ENCODE measurements at regions not wholly inside any gene's neighbourhood (a gene's known extent, or its start where the extent isn't known, plus 50 kb on each side); places are given as distances from the start of the nearest gene placed in this dataset.

DNA sequence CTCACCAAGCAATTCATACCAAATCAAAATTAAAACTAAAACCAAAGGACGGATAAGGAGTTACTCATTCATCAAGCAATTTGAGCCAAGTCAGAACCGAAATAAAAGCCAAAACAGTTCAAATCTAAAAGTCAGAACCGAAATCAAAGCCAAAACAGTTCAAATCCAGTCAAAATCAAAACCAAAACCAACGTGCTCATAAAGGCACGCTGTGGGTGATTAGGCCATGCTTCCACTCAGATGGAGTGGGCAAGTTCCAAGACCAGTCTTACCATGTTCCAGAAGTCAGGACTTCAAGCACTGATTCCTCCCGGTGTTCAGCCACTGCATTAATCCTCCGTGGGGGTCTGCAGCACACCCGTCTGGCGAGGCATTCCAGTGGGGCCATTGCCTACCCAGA lies 409.3 kb downstream of the TGFB2 start:
- ChIA-PET RAD21 (ENCODE audit: unreplicated experiment) (no interaction called here), POLR2A (no interaction called here), SMC1A (ENCODE audit: uncharacterized antibody, unreplicated experiment) (no interaction called here), CTCF (interaction anchor here (0.6 kb wide), 1 partner anchor 629 kb away, joined by 3 read pairs; no protein-coding TSS in a partner anchor)
- Histone ChIP-seq H3K9ac (ENCODE audit: control insufficient read depth, insufficient read depth, low read length) (no peak overlapping the region), H3K27me3 (replicated peaks in 1 of 2; ENCODE audit: control insufficient read depth in 2 of 2, insufficient read depth in 2 of 2, low read length in 1 of 2) (no peaks in the 10 kb centered on the region), H3K4me1 (ENCODE audit: control insufficient read depth, insufficient read depth, low read length) (no peaks in the 10 kb centered on the region), H4K20me1 (ENCODE audit: control insufficient read depth, insufficient read depth) (no peaks in the 10 kb centered on the region), H3K4me3 (no peak overlapping the region), H3K4me2 (ENCODE audit: control insufficient read depth, insufficient read depth) (no peak overlapping the region), H3K36me3 (ENCODE audit: control insufficient read depth in 2 of 2, insufficient read depth in 2 of 2, low read length in 1 of 2) (no peaks in the 10 kb centered on the region), H3K9me3 (replicated peaks; ENCODE audit: control insufficient read depth, insufficient read depth, low read length) (no peaks in the 10 kb centered on the region), H3K79me2 (ENCODE audit: control insufficient read depth, insufficient read depth, low read length) (no peaks in the 10 kb centered on the region), H2AFZ (ENCODE audit: control insufficient read depth, low read depth, low read length) (no peak overlapping the region), H3K27ac (ENCODE audit: control insufficient read depth, insufficient read depth) (no peak overlapping the region)
- 26% methylated on average over 9 of the region's 9 CpGs for WGBS (ENCODE audit: insufficient coverage, insufficient replicate concordance, low lambda C conversion rate, missing lambda C conversion rate)
- DNase-seq (ENCODE audit: low read depth, low spot score) (no peak), ATAC-seq (no peak), FAIRE-seq (no peak)
- in situ Hi-C loops (cut with MboI) (no loop called here), intact Hi-C loops (cut with micrococcal nuclease; ENCODE audit: unreplicated experiment) (no loop called here)
- no TSS peak for BruUV-seq (replicated peaks)
- no peak for TF ChIP-seq JUNB (IDR thresholded peaks at IDR 0.05)
- TF ChIP-seq, protein P1, sequence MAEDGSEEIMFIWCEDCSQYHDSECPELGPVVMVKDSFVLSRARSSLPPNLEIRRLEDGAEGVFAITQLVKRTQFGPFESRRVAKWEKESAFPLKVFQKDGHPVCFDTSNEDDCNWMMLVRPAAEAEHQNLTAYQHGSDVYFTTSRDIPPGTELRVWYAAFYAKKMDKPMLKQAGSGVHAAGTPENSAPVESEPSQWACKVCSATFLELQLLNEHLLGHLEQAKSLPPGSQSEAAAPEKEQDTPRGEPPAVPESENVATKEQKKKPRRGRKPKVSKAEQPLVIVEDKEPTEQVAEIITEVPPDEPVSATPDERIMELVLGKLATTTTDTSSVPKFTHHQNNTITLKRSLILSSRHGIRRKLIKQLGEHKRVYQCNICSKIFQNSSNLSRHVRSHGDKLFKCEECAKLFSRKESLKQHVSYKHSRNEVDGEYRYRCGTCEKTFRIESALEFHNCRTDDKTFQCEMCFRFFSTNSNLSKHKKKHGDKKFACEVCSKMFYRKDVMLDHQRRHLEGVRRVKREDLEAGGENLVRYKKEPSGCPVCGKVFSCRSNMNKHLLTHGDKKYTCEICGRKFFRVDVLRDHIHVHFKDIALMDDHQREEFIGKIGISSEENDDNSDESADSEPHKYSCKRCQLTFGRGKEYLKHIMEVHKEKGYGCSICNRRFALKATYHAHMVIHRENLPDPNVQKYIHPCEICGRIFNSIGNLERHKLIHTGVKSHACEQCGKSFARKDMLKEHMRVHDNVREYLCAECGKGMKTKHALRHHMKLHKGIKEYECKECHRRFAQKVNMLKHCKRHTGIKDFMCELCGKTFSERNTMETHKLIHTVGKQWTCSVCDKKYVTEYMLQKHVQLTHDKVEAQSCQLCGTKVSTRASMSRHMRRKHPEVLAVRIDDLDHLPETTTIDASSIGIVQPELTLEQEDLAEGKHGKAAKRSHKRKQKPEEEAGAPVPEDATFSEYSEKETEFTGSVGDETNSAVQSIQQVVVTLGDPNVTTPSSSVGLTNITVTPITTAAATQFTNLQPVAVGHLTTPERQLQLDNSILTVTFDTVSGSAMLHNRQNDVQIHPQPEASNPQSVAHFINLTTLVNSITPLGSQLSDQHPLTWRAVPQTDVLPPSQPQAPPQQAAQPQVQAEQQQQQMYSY (CRISPR knock-in tag; IDR thresholded peaks at IDR 0.05), result no peak
- TF ChIP-seq NFYA (IDR thresholded peaks at IDR 0.05; ENCODE audit: borderline replicate concordance, low read depth, low read length), result no peak
- TF ChIP-seq ASH2L (IDR thresholded peaks at IDR 0.05; ENCODE audit: borderline replicate concordance, low read depth), result no peak
- TF ChIP-seq, protein P2, sequence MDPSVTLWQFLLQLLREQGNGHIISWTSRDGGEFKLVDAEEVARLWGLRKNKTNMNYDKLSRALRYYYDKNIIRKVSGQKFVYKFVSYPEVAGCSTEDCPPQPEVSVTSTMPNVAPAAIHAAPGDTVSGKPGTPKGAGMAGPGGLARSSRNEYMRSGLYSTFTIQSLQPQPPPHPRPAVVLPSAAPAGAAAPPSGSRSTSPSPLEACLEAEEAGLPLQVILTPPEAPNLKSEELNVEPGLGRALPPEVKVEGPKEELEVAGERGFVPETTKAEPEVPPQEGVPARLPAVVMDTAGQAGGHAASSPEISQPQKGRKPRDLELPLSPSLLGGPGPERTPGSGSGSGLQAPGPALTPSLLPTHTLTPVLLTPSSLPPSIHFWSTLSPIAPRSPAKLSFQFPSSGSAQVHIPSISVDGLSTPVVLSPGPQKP (IDR thresholded peaks at IDR 0.05; ENCODE audit: low read depth, low read length), result no peak
- TF ChIP-seq, protein P3, sequence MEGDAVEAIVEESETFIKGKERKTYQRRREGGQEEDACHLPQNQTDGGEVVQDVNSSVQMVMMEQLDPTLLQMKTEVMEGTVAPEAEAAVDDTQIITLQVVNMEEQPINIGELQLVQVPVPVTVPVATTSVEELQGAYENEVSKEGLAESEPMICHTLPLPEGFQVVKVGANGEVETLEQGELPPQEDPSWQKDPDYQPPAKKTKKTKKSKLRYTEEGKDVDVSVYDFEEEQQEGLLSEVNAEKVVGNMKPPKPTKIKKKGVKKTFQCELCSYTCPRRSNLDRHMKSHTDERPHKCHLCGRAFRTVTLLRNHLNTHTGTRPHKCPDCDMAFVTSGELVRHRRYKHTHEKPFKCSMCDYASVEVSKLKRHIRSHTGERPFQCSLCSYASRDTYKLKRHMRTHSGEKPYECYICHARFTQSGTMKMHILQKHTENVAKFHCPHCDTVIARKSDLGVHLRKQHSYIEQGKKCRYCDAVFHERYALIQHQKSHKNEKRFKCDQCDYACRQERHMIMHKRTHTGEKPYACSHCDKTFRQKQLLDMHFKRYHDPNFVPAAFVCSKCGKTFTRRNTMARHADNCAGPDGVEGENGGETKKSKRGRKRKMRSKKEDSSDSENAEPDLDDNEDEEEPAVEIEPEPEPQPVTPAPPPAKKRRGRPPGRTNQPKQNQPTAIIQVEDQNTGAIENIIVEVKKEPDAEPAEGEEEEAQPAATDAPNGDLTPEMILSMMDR (IDR thresholded peaks at IDR 0.05 in 2 of 3, conservative IDR thresholded peaks at IDR 0.05 in 1 of 3; ENCODE audit: control insufficient read depth in 2 of 3, extremely low read depth in 1 of 3, insufficient read depth in 1 of 3, low read depth in 3 of 3, low read length in 3 of 3), result no peak
- TF ChIP-seq, protein P4, sequence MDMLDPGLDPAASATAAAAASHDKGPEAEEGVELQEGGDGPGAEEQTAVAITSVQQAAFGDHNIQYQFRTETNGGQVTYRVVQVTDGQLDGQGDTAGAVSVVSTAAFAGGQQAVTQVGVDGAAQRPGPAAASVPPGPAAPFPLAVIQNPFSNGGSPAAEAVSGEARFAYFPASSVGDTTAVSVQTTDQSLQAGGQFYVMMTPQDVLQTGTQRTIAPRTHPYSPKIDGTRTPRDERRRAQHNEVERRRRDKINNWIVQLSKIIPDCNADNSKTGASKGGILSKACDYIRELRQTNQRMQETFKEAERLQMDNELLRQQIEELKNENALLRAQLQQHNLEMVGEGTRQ (IDR thresholded peaks at IDR 0.05; ENCODE audit: borderline replicate concordance, low read depth, low read length), result no peak
- TF ChIP-seq, protein P5, sequence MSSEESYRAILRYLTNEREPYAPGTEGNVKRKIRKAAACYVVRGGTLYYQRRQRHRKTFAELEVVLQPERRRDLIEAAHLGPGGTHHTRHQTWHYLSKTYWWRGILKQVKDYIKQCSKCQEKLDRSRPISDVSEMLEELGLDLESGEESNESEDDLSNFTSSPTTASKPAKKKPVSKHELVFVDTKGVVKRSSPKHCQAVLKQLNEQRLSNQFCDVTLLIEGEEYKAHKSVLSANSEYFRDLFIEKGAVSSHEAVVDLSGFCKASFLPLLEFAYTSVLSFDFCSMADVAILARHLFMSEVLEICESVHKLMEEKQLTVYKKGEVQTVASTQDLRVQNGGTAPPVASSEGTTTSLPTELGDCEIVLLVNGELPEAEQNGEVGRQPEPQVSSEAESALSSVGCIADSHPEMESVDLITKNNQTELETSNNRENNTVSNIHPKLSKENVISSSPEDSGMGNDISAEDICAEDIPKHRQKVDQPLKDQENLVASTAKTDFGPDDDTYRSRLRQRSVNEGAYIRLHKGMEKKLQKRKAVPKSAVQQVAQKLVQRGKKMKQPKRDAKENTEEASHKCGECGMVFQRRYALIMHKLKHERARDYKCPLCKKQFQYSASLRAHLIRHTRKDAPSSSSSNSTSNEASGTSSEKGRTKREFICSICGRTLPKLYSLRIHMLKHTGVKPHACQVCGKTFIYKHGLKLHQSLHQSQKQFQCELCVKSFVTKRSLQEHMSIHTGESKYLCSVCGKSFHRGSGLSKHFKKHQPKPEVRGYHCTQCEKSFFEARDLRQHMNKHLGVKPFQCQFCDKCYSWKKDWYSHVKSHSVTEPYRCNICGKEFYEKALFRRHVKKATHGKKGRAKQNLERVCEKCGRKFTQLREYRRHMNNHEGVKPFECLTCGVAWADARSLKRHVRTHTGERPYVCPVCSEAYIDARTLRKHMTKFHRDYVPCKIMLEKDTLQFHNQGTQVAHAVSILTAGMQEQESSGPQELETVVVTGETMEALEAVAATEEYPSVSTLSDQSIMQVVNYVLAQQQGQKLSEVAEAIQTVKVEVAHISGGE (CRISPR knock-in tag; IDR thresholded peaks at IDR 0.05), result no peak
- TF ChIP-seq IKZF1 (conservative IDR thresholded peaks at IDR 0.05), result no peak
- TF ChIP-seq, protein P6, sequence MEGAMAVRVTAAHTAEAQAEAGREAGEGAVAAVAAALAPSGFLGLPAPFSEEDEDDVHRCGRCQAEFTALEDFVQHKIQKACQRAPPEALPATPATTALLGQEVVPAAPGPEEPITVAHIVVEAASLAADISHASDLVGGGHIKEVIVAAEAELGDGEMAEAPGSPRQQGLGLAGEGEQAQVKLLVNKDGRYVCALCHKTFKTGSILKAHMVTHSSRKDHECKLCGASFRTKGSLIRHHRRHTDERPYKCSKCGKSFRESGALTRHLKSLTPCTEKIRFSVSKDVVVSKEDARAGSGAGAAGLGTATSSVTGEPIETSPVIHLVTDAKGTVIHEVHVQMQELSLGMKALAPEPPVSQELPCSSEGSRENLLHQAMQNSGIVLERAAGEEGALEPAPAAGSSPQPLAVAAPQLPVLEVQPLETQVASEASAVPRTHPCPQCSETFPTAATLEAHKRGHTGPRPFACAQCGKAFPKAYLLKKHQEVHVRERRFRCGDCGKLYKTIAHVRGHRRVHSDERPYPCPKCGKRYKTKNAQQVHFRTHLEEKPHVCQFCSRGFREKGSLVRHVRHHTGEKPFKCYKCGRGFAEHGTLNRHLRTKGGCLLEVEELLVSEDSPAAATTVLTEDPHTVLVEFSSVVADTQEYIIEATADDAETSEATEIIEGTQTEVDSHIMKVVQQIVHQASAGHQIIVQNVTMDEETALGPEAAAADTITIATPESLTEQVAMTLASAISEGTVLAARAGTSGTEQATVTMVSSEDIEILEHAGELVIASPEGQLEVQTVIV (IDR thresholded peaks at IDR 0.05; ENCODE audit: borderline replicate concordance, partially characterized antibody), result no peak

Data from GM12878 (cell line).